Peyer's patch (tissue), 4 donors: ENCODE measurements at regions not wholly inside any gene's neighbourhood (a gene's known extent, or its start where the extent isn't known, plus 50 kb on each side); places are given as distances from the start of the nearest gene placed in this dataset.

Experiments
- POLR2A ChIP-seq, 2 donors: fragments of 450-650 bp; IDR thresholded peaks; one replicate each; pipeline ENCODE4 v1.5.1; 2017; ENCODE audit warnings: antibody characterized with exemption in 2 of 2, mild to moderate bottlenecking in 2 of 2, moderate library complexity in 2 of 2
- TF ChIP-seq, protein P1 (sequence below), 6 experiments: fragments of 450-650 bp in 4 of 6; fragments of 200-600 bp in 2 of 6; sonication (generic) in 1 of 6; IDR thresholded peaks; one replicate each; pipeline ENCODE4 v1.5.1; 2017 to 2019; ENCODE audit warnings: antibody characterized with exemption in 6 of 6, mild to moderate bottlenecking in 3 of 6, moderate library complexity in 1 of 6

- TF ChIP-seq, protein P1, sequence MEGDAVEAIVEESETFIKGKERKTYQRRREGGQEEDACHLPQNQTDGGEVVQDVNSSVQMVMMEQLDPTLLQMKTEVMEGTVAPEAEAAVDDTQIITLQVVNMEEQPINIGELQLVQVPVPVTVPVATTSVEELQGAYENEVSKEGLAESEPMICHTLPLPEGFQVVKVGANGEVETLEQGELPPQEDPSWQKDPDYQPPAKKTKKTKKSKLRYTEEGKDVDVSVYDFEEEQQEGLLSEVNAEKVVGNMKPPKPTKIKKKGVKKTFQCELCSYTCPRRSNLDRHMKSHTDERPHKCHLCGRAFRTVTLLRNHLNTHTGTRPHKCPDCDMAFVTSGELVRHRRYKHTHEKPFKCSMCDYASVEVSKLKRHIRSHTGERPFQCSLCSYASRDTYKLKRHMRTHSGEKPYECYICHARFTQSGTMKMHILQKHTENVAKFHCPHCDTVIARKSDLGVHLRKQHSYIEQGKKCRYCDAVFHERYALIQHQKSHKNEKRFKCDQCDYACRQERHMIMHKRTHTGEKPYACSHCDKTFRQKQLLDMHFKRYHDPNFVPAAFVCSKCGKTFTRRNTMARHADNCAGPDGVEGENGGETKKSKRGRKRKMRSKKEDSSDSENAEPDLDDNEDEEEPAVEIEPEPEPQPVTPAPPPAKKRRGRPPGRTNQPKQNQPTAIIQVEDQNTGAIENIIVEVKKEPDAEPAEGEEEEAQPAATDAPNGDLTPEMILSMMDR (IDR thresholded peaks at IDR 0.05): no peak
- no peak for TF ChIP-seq POLR2A (IDR thresholded peaks at IDR 0.05)
These were observed 900.3 kb upstream of the SORCS1 start for GRCh38 chr10:108064746-108065260.
